HFF-Myc (cell line): ENCODE measurements at regions not wholly inside any gene's neighbourhood (a gene's known extent, or its start where the extent isn't known, plus 50 kb on each side); places are given as distances from the start of the nearest gene placed in this dataset.
A peak's percentile ranks its signal among the peaks of the same experiment; 100 is the strongest.

ENCODE experiments used
- DNase-seq: peaks from one replicate; pipeline ENCODE4 v3.0.0-alpha.2; 2011; ENCODE audit warnings: low read depth; ENCODE audit errors: extremely low read depth
- H3K4me3 ChIP-seq: replicated peaks from 2 replicates; pipeline ENCODE4 v1.5.1; 2011; ENCODE audit warnings: low read depth, mild to moderate bottlenecking, control low read depth, low read length
- TF ChIP-seq, protein P1 (sequence below): IDR thresholded peaks from 2 replicates; pipeline ENCODE4 v1.5.1; 2012; ENCODE audit warnings: mild to moderate bottlenecking, low read depth, low read length, control low read depth; ENCODE audit errors: missing control alignments

DNA sequence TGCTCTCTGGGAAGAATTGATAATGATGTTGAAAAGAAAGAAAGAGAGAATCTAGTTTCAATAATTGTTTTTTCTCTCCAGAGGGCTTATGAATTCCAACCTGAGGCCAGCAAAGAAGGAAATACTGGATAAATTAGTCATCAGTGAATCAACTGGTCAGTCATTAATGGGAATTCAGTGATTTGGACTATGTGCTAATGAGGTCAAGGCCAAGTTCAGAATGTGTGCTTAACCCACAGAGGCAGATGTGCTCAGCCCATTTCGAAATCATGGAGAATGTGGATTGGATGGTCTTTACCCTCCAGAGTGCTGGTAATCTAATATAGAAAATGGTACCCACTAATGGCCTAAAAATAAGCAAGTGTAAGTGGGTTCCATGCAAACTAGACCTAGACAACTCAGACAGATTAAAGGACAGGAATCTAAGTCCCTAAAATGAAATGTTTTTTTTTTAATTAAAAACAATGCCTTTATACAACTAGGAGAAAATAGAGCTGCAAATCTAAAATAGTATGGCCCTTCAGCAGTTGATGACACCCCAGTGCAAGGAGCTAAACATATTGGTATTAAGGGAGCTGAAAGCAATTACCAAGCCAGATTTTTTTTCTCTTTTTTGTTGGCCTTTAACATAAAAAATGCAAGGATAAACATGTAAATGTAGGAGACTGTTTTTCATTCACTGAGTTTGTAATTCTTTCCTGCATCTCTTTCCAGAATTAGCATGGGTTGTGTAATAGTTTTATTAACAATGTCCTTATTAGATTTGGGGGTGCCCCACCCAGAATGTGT is 296.9 kb downstream of the SATB2 start:
- TF ChIP-seq, protein P1, sequence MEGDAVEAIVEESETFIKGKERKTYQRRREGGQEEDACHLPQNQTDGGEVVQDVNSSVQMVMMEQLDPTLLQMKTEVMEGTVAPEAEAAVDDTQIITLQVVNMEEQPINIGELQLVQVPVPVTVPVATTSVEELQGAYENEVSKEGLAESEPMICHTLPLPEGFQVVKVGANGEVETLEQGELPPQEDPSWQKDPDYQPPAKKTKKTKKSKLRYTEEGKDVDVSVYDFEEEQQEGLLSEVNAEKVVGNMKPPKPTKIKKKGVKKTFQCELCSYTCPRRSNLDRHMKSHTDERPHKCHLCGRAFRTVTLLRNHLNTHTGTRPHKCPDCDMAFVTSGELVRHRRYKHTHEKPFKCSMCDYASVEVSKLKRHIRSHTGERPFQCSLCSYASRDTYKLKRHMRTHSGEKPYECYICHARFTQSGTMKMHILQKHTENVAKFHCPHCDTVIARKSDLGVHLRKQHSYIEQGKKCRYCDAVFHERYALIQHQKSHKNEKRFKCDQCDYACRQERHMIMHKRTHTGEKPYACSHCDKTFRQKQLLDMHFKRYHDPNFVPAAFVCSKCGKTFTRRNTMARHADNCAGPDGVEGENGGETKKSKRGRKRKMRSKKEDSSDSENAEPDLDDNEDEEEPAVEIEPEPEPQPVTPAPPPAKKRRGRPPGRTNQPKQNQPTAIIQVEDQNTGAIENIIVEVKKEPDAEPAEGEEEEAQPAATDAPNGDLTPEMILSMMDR: no peak
- DNase-seq: peak; percentile 52
- H3K4me3 ChIP-seq: no peak overlapping the region

- TF ChIP-seq, protein P1: no peak
- no peak for DNase-seq
- H3K4me3 ChIP-seq: no peak overlapping the region
These were observed 297.7 kb downstream of the SATB2 start for GRCh38 chr2:199160081-199160480.

DNA sequence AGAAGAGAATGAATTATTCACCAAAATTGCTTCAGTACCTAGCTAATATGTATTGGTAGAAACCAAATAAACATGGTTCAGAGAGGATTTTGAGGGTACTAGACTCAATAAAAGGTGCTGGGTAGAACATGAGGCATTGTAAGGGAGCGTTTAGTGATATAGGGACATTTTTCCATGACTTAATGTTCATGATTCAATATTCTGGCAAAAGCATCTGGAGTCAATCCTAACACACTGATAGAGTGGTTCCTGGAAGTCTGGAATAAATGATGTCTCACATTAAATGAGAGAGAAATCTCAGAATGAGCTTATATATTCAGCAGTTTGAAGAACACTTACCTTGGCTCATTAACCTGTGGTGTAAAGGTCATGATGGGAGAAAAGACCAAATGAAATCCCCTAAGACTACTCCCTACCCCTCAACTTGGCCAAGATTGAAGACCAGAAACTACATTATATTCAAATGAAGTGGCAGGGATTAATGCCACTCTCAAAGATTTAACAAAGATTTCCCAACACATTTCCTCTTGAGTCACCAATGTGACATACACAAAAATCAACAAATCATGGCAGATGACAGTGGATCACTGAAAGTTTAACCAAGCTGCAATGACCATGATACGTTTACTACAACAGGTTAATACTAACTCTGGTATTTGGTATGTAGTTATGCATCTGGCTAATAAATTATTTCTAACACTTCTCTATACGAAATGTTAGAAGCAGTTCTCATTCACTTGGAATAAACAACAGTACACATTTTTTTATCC is 309.5 kb downstream of the SATB2 start:
- H3K4me3 ChIP-seq: no peak overlapping the region
- DNase-seq: no peak
- TF ChIP-seq, protein P1: no peak

GRCh38 chr2:199147216-199147615 is 310.5 kb downstream of the SATB2 start:
- H3K4me3 ChIP-seq: no peak overlapping the region
- TF ChIP-seq, protein P1: no peak
- peak; percentile 78 for DNase-seq

DNA sequence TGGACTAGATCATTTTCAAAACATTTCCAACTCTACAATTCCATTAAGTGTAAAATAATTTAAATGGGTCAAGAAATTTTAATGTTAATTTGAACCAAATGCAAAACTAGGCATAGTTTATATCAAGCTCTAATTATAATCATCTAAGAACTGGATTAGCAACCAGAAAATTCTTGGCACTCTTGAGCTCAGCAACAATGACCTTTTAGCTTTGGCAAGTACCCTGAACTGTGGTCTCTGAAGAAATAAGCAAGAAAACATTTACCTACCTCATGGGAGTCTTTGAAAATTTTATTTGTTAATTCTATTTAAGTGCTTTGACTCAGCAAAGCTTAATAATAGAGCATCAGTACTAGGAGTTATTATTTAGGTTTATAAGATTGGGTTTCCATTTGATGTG is 313.2 kb downstream of the SATB2 start:
- no peak overlapping the region for H3K4me3 ChIP-seq
- TF ChIP-seq, protein P1: no peak
- no peak for DNase-seq

DNA sequence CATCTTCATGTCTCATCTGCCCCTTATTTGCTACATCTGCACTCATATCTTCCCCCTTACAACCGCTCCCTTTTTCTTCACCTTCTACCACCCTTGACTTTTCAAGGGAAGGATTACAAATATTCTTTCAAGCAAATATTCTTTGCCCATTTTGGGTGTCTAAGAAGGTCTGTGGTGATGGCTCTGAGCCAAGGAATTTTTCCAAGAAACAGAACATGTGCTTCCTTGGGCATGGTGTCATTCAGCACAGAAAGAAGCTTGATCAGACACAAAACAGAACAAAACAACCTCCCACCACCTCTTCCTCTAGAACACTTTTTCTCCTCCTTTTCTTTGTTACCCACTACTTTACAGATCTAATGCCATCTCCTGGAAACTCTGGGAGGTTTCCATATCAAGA is 313.7 kb downstream of the SATB2 start:
- no peak for DNase-seq
- TF ChIP-seq, protein P1: no peak
- no peak overlapping the region for H3K4me3 ChIP-seq
